Tibial artery (tissue), 4 donors: ENCODE measurements at regions not wholly inside any gene's neighbourhood (a gene's known extent, or its start where the extent isn't known, plus 50 kb on each side); places are given as distances from the start of the nearest gene placed in this dataset.

Experiments
- DNase-seq, 2 donors: peaks; one replicate each; pipeline ENCODE4 v3.0.0-alpha.2; 2019
- H3K27ac ChIP-seq, 2 donors: fragments of 200-600 bp; sonication (generic) in 1 of 2; 1 replicate in 1 of 2; 2 replicates in 1 of 2; pipeline ENCODE4 v1.5.1; 2018 to 2019; ENCODE audit warnings: mild to moderate bottlenecking in 1 of 2
- H3K27me3 ChIP-seq, 2 donors: fragments of 200-600 bp; sonication (generic) in 1 of 2; one replicate each; pipeline versions ENCODE4 v1.5.1 to v1.6.0; 2016 to 2019
- H3K36me3 ChIP-seq, 3 donors: fragments of 200-600 bp; sonication (generic) in 2 of 3; one replicate each; pipeline ENCODE4 v1.5.1; 2016 to 2019; ENCODE audit warnings: mild to moderate bottlenecking in 2 of 3
- H3K4me1 ChIP-seq, 4 donors: fragments of 200-600 bp; sonication (generic) in 2 of 4; 1 replicate in 3 of 4; 2 replicates in 1 of 4; pipeline ENCODE4 v1.5.1; 2016 to 2019
- H3K4me3 ChIP-seq, 2 donors: fragments of 200-600 bp; sonication (generic) in 1 of 2; 1 replicate in 1 of 2; 2 replicates in 1 of 2; pipeline ENCODE4 v1.5.1; 2018 to 2019; ENCODE audit warnings: mild to moderate bottlenecking in 2 of 2
- H3K9me3 ChIP-seq, 3 donors: fragments of 200-600 bp; sonication (generic) in 1 of 3; one replicate each; pipeline ENCODE4 v1.5.1; 2016 to 2019
- CTCF ChIP-seq, 2 experiments: fragments of 200-600 bp in 1 of 2; fragments of 450-650 bp in 1 of 2; IDR thresholded peaks; one replicate each; pipeline ENCODE4 v1.5.1; 2017 to 2019; ENCODE audit warnings: antibody characterized with exemption in 2 of 2, mild to moderate bottlenecking in 1 of 2, moderate library complexity in 1 of 2
- intact Hi-C: fragments of 100-400 bp; cut with DNase I; formaldehyde crosslinking; loops from one replicate; pipeline ENCODE4 v1.15.0; 2023; ENCODE audit warnings: low total_unique reads

GRCh38 chr6:169986848-169987498 is 235.6 kb downstream of the ERMARD start:
- Histone ChIP-seq H3K27ac (no peak overlapping the region), H3K4me3 (no peak overlapping the region), H3K36me3 (no peaks in the 10 kb centered on the region), H3K27me3 (peaks cover 0 to 3% of the 10 kb centered on the region in 2 donors), H3K9me3 (no peaks in the 10 kb centered on the region), H3K4me1 (no peaks in the 10 kb centered on the region)
- peak in 1 of 2 donors; percentile 48 for DNase-seq
- intact Hi-C loops = no loop called here
- no peak for TF ChIP-seq CTCF (IDR thresholded peaks at IDR 0.05)

GRCh38 chr6:169986171-169986847 is 234.9 kb downstream of the ERMARD start:
- no peak for TF ChIP-seq CTCF (IDR thresholded peaks at IDR 0.05)
- Histone ChIP-seq H3K4me3 (no peak overlapping the region), H3K36me3 (no peaks in the 10 kb centered on the region), H3K27me3 (peaks cover 0 to 3% of the 10 kb centered on the region in 2 donors), H3K9me3 (no peaks in the 10 kb centered on the region), H3K4me1 (no peaks in the 10 kb centered on the region), H3K27ac (no peak overlapping the region)
- intact Hi-C loops = no loop called here
- peak in 1 of 2 donors; percentile 55 for DNase-seq

- Histone ChIP-seq H3K36me3 (no peaks in the 10 kb centered on the region), H3K27ac (no peak overlapping the region), H3K4me3 (no peak overlapping the region), H3K4me1 (no peaks in the 10 kb centered on the region), H3K27me3 (peaks cover 0 to 3% of the 10 kb centered on the region in 2 donors), H3K9me3 (no peaks in the 10 kb centered on the region)
- intact Hi-C loops = no loop called here
- no peak for TF ChIP-seq CTCF (IDR thresholded peaks at IDR 0.05)
- peak in 1 of 2 donors; percentile 47 for DNase-seq
Observed at GRCh38 chr6:169985121-169986015, 233.9 kb downstream of the ERMARD start.

GRCh38 chr6:169984181-169985120 is 233.0 kb downstream of the ERMARD start:
- peaks cover 0 to 3% of the 10 kb centered on the region in 2 donors for H3K27me3 ChIP-seq
- peak; percentile 17 to 59 for DNase-seq

More at GRCh38 chr6:169984181-169985120, 233.0 kb downstream of the ERMARD start:
- Histone ChIP-seq H3K4me3 (no peak overlapping the region), H3K27ac (no peak overlapping the region), H3K36me3 (no peaks in the 10 kb centered on the region), H3K4me1 (no peaks in the 10 kb centered on the region), H3K9me3 (no peaks in the 10 kb centered on the region)
- intact Hi-C loops = no loop called here
- TF ChIP-seq CTCF (IDR thresholded peaks at IDR 0.05) = no peak
